Breast epithelium (tissue), 3 donors: ENCODE measurements at regions not wholly inside any gene's neighbourhood (a gene's known extent, or its start where the extent isn't known, plus 50 kb on each side); places are given as distances from the start of the nearest gene placed in this dataset.

ENCODE experiments used
- CTCF ChIP-seq, 3 donors: fragments of 450-650 bp; IDR thresholded peaks; one replicate each; pipeline ENCODE4 v1.5.1; 2016 to 2017; ENCODE audit warnings: antibody characterized with exemption in 3 of 3, mild to moderate bottlenecking in 3 of 3, moderate library complexity in 3 of 3
- POLR2A ChIP-seq: fragments of 450-650 bp; IDR thresholded peaks from one replicate; pipeline ENCODE4 v1.6.1; 2016; ENCODE audit warnings: antibody characterized with exemption, mild to moderate bottlenecking, moderate library complexity
- POLR2AphosphoS5 ChIP-seq, 3 donors: sonication (generic); formaldehyde crosslinking; IDR thresholded peaks; one replicate each; pipeline ENCODE4 v1.6.1; 2017; ENCODE audit warnings: antibody characterized with exemption in 3 of 3

DNA sequence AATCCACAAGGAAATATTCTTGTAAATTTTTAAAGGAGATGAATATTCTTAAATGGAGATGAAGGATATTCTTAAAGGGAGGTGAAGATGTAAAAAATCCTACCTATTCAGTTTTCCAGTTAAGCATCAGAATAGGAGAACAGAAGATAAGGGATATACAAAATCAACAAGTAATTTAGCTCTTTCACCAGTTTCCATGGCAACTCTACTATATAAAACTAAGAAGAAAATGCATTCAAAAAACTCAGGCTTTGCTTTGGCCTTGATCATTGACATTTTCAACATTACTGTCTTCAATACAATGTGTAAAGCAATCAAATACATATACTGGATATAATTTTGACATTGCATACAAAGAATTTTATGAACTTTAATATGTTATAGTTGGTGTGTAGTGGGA lies 622.7 kb upstream of the GRID2 start:
- TF ChIP-seq CTCF (IDR thresholded peaks at IDR 0.05) (no peak), POLR2A (no peak), POLR2AphosphoS5 (IDR thresholded peaks at IDR 0.05) (no peak)
